Effector memory CD8-positive, alpha-beta T cell (primary cell): ENCODE measurements at regions not wholly inside any gene's neighbourhood (a gene's known extent, or its start where the extent isn't known, plus 50 kb on each side); places are given as distances from the start of the nearest gene placed in this dataset.

ENCODE experiments used
- ATAC-seq: fragments of 150-1000 bp; cut with Tn5 transposase; replicated peaks from 2 replicates; pipeline ENCODE4 v1.10.0; 2021; ENCODE audit warnings: mild to moderate bottlenecking, moderate library complexity
- DNase-seq, 3 experiments: peaks; one replicate each; pipeline ENCODE4 v3.0.0; 2021
- H3K27ac Mint-ChIP-seq, 2 donors: one replicate each; pipeline ENCODE4 v1.8.0; 2022; ENCODE audit warnings: mild to moderate bottlenecking in 2 of 2, mixed read lengths in 2 of 2, moderate library complexity in 2 of 2
- H3K27me3 Mint-ChIP-seq, 2 donors: one replicate each; pipeline ENCODE4 v1.8.0; 2022; ENCODE audit warnings: mixed read lengths in 2 of 2
- H3K36me3 Mint-ChIP-seq: one replicate; pipeline ENCODE4 v1.8.0; 2022; ENCODE audit warnings: mild to moderate bottlenecking, moderate library complexity, mixed read lengths; ENCODE audit not compliant: insufficient read depth
- H3K4me1 Mint-ChIP-seq, 2 donors: one replicate each; pipeline ENCODE4 v1.8.0; 2022; ENCODE audit warnings: low read depth in 2 of 2, mixed read lengths in 2 of 2
- H3K4me3 Mint-ChIP-seq, 2 donors: one replicate each; pipeline ENCODE4 v1.8.0; 2022; ENCODE audit warnings: mild to moderate bottlenecking in 2 of 2, mixed read lengths in 2 of 2, moderate library complexity in 2 of 2
- H3K9me3 Mint-ChIP-seq, 2 donors: one replicate each; pipeline ENCODE4 v1.8.0; 2022; ENCODE audit warnings: mixed read lengths in 2 of 2

GRCh38 chr22:47396515-47396914 is 634.1 kb downstream of the TBC1D22A start:
- no peak for ATAC-seq
- Mint-ChIP-seq H3K36me3 (no peaks in the 10 kb centered on the region), H3K27me3 (peaks cover 7 to 11% of the 10 kb centered on the region in 2 donors), H3K27ac (no peak overlapping the region), H3K4me3 (no peak overlapping the region), H3K4me1 (peaks cover 0 to 5% of the 10 kb centered on the region in 2 donors), H3K9me3 (no peaks in the 10 kb centered on the region)
- DNase-seq = no peak

- Mint-ChIP-seq H3K36me3 (no peaks in the 10 kb centered on the region), H3K4me3 (no peak overlapping the region), H3K4me1 (peaks cover 0 to 5% of the 10 kb centered on the region in 2 donors), H3K27ac (no peak overlapping the region), H3K27me3 (peaks cover 7 to 11% of the 10 kb centered on the region in 2 donors), H3K9me3 (no peaks in the 10 kb centered on the region)
- DNase-seq (no peak), ATAC-seq (no peak)
Observed at GRCh38 chr22:47396105-47396504, 633.7 kb downstream of the TBC1D22A start.

GRCh38 chr22:47395481-47395880 is 633.0 kb downstream of the TBC1D22A start:
- peaks cover 0 to 3% of the 10 kb centered on the region in 2 donors for H3K4me1 Mint-ChIP-seq
- H3K27me3 Mint-ChIP-seq = peaks cover 7 to 11% of the 10 kb centered on the region in 2 donors
- no peak for DNase-seq
- H3K9me3 Mint-ChIP-seq = no peaks in the 10 kb centered on the region
- ATAC-seq = no peak
- no peak overlapping the region for H3K4me3 Mint-ChIP-seq
- H3K36me3 Mint-ChIP-seq = no peaks in the 10 kb centered on the region
- no peak overlapping the region for H3K27ac Mint-ChIP-seq

- H3K4me3 Mint-ChIP-seq = no peak overlapping the region
- H3K27me3 Mint-ChIP-seq = peaks cover 7 to 11% of the 10 kb centered on the region in 2 donors
- peaks cover 0 to 3% of the 10 kb centered on the region in 2 donors for H3K4me1 Mint-ChIP-seq
- peak overlapping the region in 1 of 2 donors; percentile 33 for H3K27ac Mint-ChIP-seq
- ATAC-seq (no peak), DNase-seq (no peak)
- H3K36me3 Mint-ChIP-seq = no peaks in the 10 kb centered on the region
- no peaks in the 10 kb centered on the region for H3K9me3 Mint-ChIP-seq
Observed at GRCh38 chr22:47394504-47395440, 632.3 kb downstream of the TBC1D22A start.

- no peaks in the 10 kb centered on the region for H3K9me3 Mint-ChIP-seq
- no peaks in the 10 kb centered on the region for H3K36me3 Mint-ChIP-seq
- H3K27ac Mint-ChIP-seq = no peak overlapping the region
- DNase-seq (no peak), ATAC-seq (no peak)
- H3K4me1 Mint-ChIP-seq = peaks cover 0 to 3% of the 10 kb centered on the region in 2 donors
- peaks cover 7 to 11% of the 10 kb centered on the region in 2 donors for H3K27me3 Mint-ChIP-seq
- no peak overlapping the region for H3K4me3 Mint-ChIP-seq
Observed at GRCh38 chr22:47393191-47393590, 630.7 kb downstream of the TBC1D22A start.

- peaks cover 7 to 11% of the 10 kb centered on the region in 2 donors for H3K27me3 Mint-ChIP-seq
- H3K4me3 Mint-ChIP-seq = no peak overlapping the region
- DNase-seq = no peak
- ATAC-seq = no peak
- H3K27ac Mint-ChIP-seq = no peak overlapping the region
- H3K9me3 Mint-ChIP-seq = no peaks in the 10 kb centered on the region
- H3K4me1 Mint-ChIP-seq = peaks cover 0 to 3% of the 10 kb centered on the region in 2 donors
- no peaks in the 10 kb centered on the region for H3K36me3 Mint-ChIP-seq
Observed at GRCh38 chr22:47392729-47393128, 630.3 kb downstream of the TBC1D22A start.

- Mint-ChIP-seq H3K36me3 (no peaks in the 10 kb centered on the region), H3K4me1 (peaks cover 0 to 2% of the 10 kb centered on the region in 2 donors), H3K27me3 (peaks cover 3 to 5% of the 10 kb centered on the region in 2 donors), H3K9me3 (no peaks in the 10 kb centered on the region), H3K27ac (no peak overlapping the region), H3K4me3 (no peak overlapping the region)
- ATAC-seq = no peak
- DNase-seq = no peak
Observed at GRCh38 chr22:47392054-47392347, 629.6 kb downstream of the TBC1D22A start.

GRCh38 chr22:47391169-47392053 is 629.0 kb downstream of the TBC1D22A start:
- Mint-ChIP-seq H3K4me3 (no peak overlapping the region), H3K36me3 (no peaks in the 10 kb centered on the region), H3K27ac (no peak overlapping the region), H3K4me1 (no peaks in the 10 kb centered on the region), H3K9me3 (no peaks in the 10 kb centered on the region), H3K27me3 (no peaks in the 10 kb centered on the region)
- DNase-seq (no peak), ATAC-seq (no peak)

- no peak overlapping the region for H3K4me3 Mint-ChIP-seq
- no peaks in the 10 kb centered on the region for H3K4me1 Mint-ChIP-seq
- no peak for ATAC-seq
- no peak for DNase-seq
- no peaks in the 10 kb centered on the region for H3K9me3 Mint-ChIP-seq
- H3K27me3 Mint-ChIP-seq = no peaks in the 10 kb centered on the region
- H3K36me3 Mint-ChIP-seq = no peaks in the 10 kb centered on the region
- no peak overlapping the region for H3K27ac Mint-ChIP-seq
Observed at GRCh38 chr22:47390026-47390970, 627.8 kb downstream of the TBC1D22A start.

- Mint-ChIP-seq H3K4me3 (no peak overlapping the region), H3K36me3 (no peaks in the 10 kb centered on the region), H3K4me1 (no peaks in the 10 kb centered on the region), H3K27me3 (peaks cover under 1 to 1% of the 10 kb centered on the region in 2 donors), H3K27ac (no peak overlapping the region), H3K9me3 (no peaks in the 10 kb centered on the region)
- DNase-seq (no peak), ATAC-seq (no peak)
Observed at GRCh38 chr22:47389201-47389600, 626.8 kb downstream of the TBC1D22A start.

- H3K9me3 Mint-ChIP-seq = no peaks in the 10 kb centered on the region
- peaks cover 5% of the 10 kb centered on the region in 2 donors for H3K27me3 Mint-ChIP-seq
- no peak overlapping the region for H3K4me3 Mint-ChIP-seq
- no peak overlapping the region for H3K27ac Mint-ChIP-seq
- ATAC-seq = no peak
- H3K36me3 Mint-ChIP-seq = peaks cover 2% of the 10 kb centered on the region
- DNase-seq = no peak
- no peaks in the 10 kb centered on the region for H3K4me1 Mint-ChIP-seq
Observed at GRCh38 chr22:47388778-47389177, 626.3 kb downstream of the TBC1D22A start.

GRCh38 chr22:47388331-47388730 is 625.9 kb downstream of the TBC1D22A start:
- H3K9me3 Mint-ChIP-seq = no peaks in the 10 kb centered on the region
- H3K4me1 Mint-ChIP-seq = peaks cover 0 to under 1% of the 10 kb centered on the region in 2 donors
- H3K4me3 Mint-ChIP-seq = no peak overlapping the region
- H3K36me3 Mint-ChIP-seq = peaks cover 3% of the 10 kb centered on the region
- DNase-seq (no peak), ATAC-seq (no peak)
- H3K27me3 Mint-ChIP-seq = peaks cover 8 to 9% of the 10 kb centered on the region in 2 donors
- H3K27ac Mint-ChIP-seq = no peak overlapping the region
